H9 (cell line): ENCODE measurements at regions not wholly inside any gene's neighbourhood (a gene's known extent, or its start where the extent isn't known, plus 50 kb on each side); places are given as distances from the start of the nearest gene placed in this dataset.

Source experiments
- DNase-seq: peaks from one replicate; pipeline ENCODE4 v3.0.0-alpha.2; 2017
- H2AFZ ChIP-seq: one replicate; pipeline ENCODE4 v1.6.1; 2013; ENCODE audit warnings: mild to moderate bottlenecking, low read length, control low read depth, moderate library complexity
- H2AK5ac ChIP-seq: 2 replicates; pipeline ENCODE4 v1.6.1; 2013; ENCODE audit warnings: low read length, control low read depth, mixed read lengths; ENCODE audit not compliant: insufficient read length
- H2BK120ac ChIP-seq: one replicate; pipeline ENCODE4 v1.6.1; 2013; ENCODE audit warnings: low read depth, mild to moderate bottlenecking, low read length, control low read depth, inconsistent platforms; ENCODE audit not compliant: poor library complexity, severe bottlenecking
- H2BK12ac ChIP-seq: 2 replicates; pipeline ENCODE4 v1.6.1; 2013; ENCODE audit warnings: low read length, control low read depth, mixed read lengths, low read depth; ENCODE audit not compliant: insufficient read length
- H2BK15ac ChIP-seq: 2 replicates; pipeline ENCODE4 v1.6.1; 2013; ENCODE audit warnings: low read depth, low read length, control low read depth
- H2BK20ac ChIP-seq: one replicate; pipeline ENCODE4 v1.6.1; 2013; ENCODE audit warnings: low read depth, mild to moderate bottlenecking, low read length, control low read depth, inconsistent platforms; ENCODE audit not compliant: poor library complexity, severe bottlenecking
- H2BK5ac ChIP-seq: 2 replicates; pipeline ENCODE4 v1.6.1; 2013; ENCODE audit warnings: low read length, control low read depth, mixed read lengths; ENCODE audit not compliant: insufficient read length
- H3K14ac ChIP-seq: 2 replicates; pipeline ENCODE4 v1.6.1; 2013; ENCODE audit warnings: low read length, control low read depth; ENCODE audit not compliant: insufficient read depth
- H3K18ac ChIP-seq: 2 replicates; pipeline ENCODE4 v1.6.1; 2013; ENCODE audit warnings: low read depth, mild to moderate bottlenecking, mixed read lengths, low read length, control low read depth; ENCODE audit not compliant: insufficient read length
- H3K23ac ChIP-seq: 2 replicates; pipeline ENCODE4 v1.6.1; 2013; ENCODE audit warnings: low read length, control low read depth, mixed read lengths, low read depth; ENCODE audit not compliant: insufficient read length
- H3K23me2 ChIP-seq: 2 replicates; pipeline ENCODE4 v1.6.1; 2013; ENCODE audit warnings: low read depth, mild to moderate bottlenecking, mixed read lengths, low read length, control low read depth; ENCODE audit not compliant: insufficient read length, poor library complexity, severe bottlenecking
- H3K27ac ChIP-seq: 2 replicates; pipeline ENCODE4 v1.5.1; 2013; ENCODE audit warnings: low read length, control low read depth, mixed read lengths, low read depth; ENCODE audit not compliant: insufficient read length
- H3K27me3 ChIP-seq: 2 replicates; pipeline ENCODE4 v1.6.1; 2013; ENCODE audit warnings: low read length, control low read depth, inconsistent platforms; ENCODE audit not compliant: insufficient read depth
- H3K4ac ChIP-seq: 2 replicates; pipeline ENCODE4 v1.6.1; 2013; ENCODE audit warnings: low read depth, mild to moderate bottlenecking, control low read depth, inconsistent platforms, low read length, moderate library complexity
- H3K4me1 ChIP-seq: 2 replicates; pipeline ENCODE4 v1.6.1; 2013; ENCODE audit warnings: low read length, control low read depth, inconsistent platforms; ENCODE audit not compliant: insufficient read depth
- H3K4me2 ChIP-seq: 2 replicates; pipeline ENCODE4 v1.6.1; 2013; ENCODE audit warnings: low read length, control low read depth, mixed read lengths; ENCODE audit not compliant: insufficient read length, insufficient read depth
- H3K56ac ChIP-seq: 2 replicates; pipeline ENCODE4 v1.6.1; 2013; ENCODE audit warnings: low read depth, mild to moderate bottlenecking, mixed read lengths, low read length, control low read depth; ENCODE audit not compliant: insufficient read length
- H3K79me1 ChIP-seq: 2 replicates; pipeline ENCODE4 v1.6.1; 2013; ENCODE audit warnings: low read depth, mild to moderate bottlenecking, moderate library complexity, low read length, control low read depth, inconsistent platforms; ENCODE audit not compliant: insufficient read depth, poor library complexity, severe bottlenecking
- H3K79me2 ChIP-seq: 2 replicates; pipeline ENCODE4 v1.6.1; 2013; ENCODE audit warnings: low read length, control low read depth, inconsistent platforms; ENCODE audit not compliant: insufficient read depth
- H3K9ac ChIP-seq: 2 replicates; pipeline ENCODE4 v1.6.1; 2013; ENCODE audit warnings: low read length, control low read depth, mixed read lengths; ENCODE audit not compliant: insufficient read length; ENCODE audit errors: extremely low read depth
- H3K9me3 ChIP-seq: one replicate; pipeline ENCODE4 v1.6.1; 2013; ENCODE audit warnings: low read depth, low read length, inconsistent platforms; ENCODE audit not compliant: control insufficient read depth
- H3T11ph ChIP-seq: one replicate; pipeline ENCODE4 v1.6.1; 2013; ENCODE audit warnings: mild to moderate bottlenecking, low read length, control low read depth, inconsistent platforms
- H4K20me1 ChIP-seq: one replicate; pipeline ENCODE4 v1.6.1; 2013; ENCODE audit not compliant: control insufficient read depth, insufficient read length, insufficient read depth
- H4K5ac ChIP-seq: 2 replicates; pipeline ENCODE4 v1.6.1; 2013; ENCODE audit warnings: low read depth, mild to moderate bottlenecking, mixed read lengths, low read length, control low read depth; ENCODE audit not compliant: insufficient read length
- H4K8ac ChIP-seq: replicated peaks from 2 replicates; pipeline ENCODE4 v1.6.1; 2013; ENCODE audit warnings: low read length, control low read depth, mixed read lengths, low read depth; ENCODE audit not compliant: insufficient read length
- H4K91ac ChIP-seq: 2 replicates; pipeline ENCODE4 v1.6.1; 2013; ENCODE audit warnings: low read depth, mild to moderate bottlenecking, moderate library complexity, mixed read lengths, low read length, control low read depth; ENCODE audit not compliant: insufficient read length
- H3K27ac Mint-ChIP-seq, 3 experiments: 2 replicates in 2 of 3; 3 replicates in 1 of 3; pipeline ENCODE4 v1.8.0; 2020 to 2021; ENCODE audit warnings: mixed read lengths in 3 of 3, mild to moderate bottlenecking in 1 of 3, moderate library complexity in 1 of 3
- H3K27me3 Mint-ChIP-seq: 2 replicates; pipeline ENCODE4 v1.8.0; 2021; ENCODE audit warnings: low read depth, mild to moderate bottlenecking, moderate library complexity, mixed read lengths
- H3K36me3 Mint-ChIP-seq, 3 experiments: 2 replicates in 2 of 3; 3 replicates in 1 of 3; pipeline ENCODE4 v1.8.0; 2020 to 2021; ENCODE audit warnings: low read depth in 3 of 3, mixed read lengths in 3 of 3; ENCODE audit not compliant: insufficient read depth in 1 of 3
- H3K4me1 Mint-ChIP-seq, 2 experiments: 2 replicates each; pipeline ENCODE4 v1.8.0; 2020; ENCODE audit warnings: mixed read lengths in 2 of 2
- H3K4me3 Mint-ChIP-seq, 2 experiments: 2 replicates in 1 of 2; 3 replicates in 1 of 2; pipeline ENCODE4 v1.8.0; 2020 to 2021; ENCODE audit warnings: mild to moderate bottlenecking in 2 of 2, mixed read lengths in 2 of 2, moderate library complexity in 1 of 2
- H3K9me3 Mint-ChIP-seq, 2 experiments: 2 replicates in 1 of 2; 3 replicates in 1 of 2; pipeline ENCODE4 v1.8.0; 2020; ENCODE audit warnings: mild to moderate bottlenecking in 2 of 2, mixed read lengths in 2 of 2, moderate library complexity in 1 of 2
- WGBS: extraction: QIAGEN DNeasy Blood & Tissue Kit; methylation state at CpG from one replicate; pipeline ENCODE4 v1.1.7; 2013; ENCODE audit warnings: missing lambda C conversion rate, low lambda C conversion rate, mixed read lengths; ENCODE audit not compliant: insufficient read length; ENCODE audit errors: extremely low coverage; 5-methylcytosine and 5-hydroxymethylcytosine counted together
- TF ChIP-seq, protein P1 (sequence below): fragments of 200-600 bp; sonication (generic); conservative IDR thresholded peaks from 3 replicates; pipeline ENCODE4 v1.8.0; 2021; ENCODE audit warnings: antibody characterized with exemption, mild to moderate bottlenecking

DNA sequence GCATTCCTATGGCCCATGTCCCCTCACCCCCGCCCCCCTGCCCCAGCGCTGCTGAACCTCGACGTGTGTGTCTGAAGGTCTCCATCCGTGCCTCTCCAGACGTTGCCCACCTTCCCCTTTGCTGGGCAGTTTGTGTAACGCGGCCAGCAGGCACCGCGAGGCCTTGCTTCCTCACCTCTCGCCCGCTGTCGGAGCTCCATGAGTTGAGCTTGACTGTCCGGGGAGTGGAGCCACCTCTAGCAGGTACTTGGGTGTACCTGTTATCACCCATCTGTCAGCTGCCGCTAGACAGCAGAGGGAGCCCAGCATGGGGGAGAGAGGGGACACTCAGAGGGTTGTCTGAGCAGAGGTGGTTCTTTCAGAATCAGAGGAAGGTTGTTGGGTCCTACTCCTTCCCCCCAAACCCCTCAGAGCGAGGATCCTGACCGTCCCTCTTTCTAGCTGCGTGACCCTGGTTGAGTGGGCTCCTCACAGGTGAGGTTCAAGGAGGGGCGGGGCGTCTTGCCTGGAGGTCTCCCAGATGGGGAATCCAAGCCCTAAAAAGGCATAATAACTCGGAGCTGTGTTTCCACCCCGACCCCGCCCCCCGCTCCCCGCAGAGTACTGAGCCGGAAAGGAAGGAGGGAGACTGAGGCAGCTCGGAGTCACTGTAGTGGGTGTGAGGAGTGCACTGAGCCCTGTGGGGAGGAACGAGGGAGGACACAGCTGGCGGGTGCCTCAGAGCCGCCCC, 184.7 kb downstream of the C9orf50 start:
- no peak overlapping the region for H4K91ac ChIP-seq
- H3K14ac ChIP-seq: no peak overlapping the region
- Mint-ChIP-seq H3K9me3 (peaks cover 6 to 12% of the 10 kb centered on the region in 2 experiments; a peak in 3 of 5 replicates), H3K27ac (no peak overlapping the region), H3K27me3 (peaks cover 100% of the 10 kb centered on the region), H3K4me1 (peaks cover 29 to 47% of the 10 kb centered on the region in 2 experiments), H3K36me3 (no peaks in the 10 kb centered on the region; a peak in 1 of 7 replicates), H3K4me3 (peak overlapping the region; percentile 59 to 83; a peak in 4 of 5 replicates)
- H4K8ac ChIP-seq: no peak overlapping the region
- no peak overlapping the region for H3K27ac ChIP-seq
- H3K9me3 ChIP-seq: no peaks in the 10 kb centered on the region
- H4K5ac ChIP-seq: no peak overlapping the region
- H3T11ph ChIP-seq: no peak overlapping the region
- no peaks in the 10 kb centered on the region for H4K20me1 ChIP-seq
- H2BK12ac ChIP-seq: no peak overlapping the region
- H2BK20ac ChIP-seq: no peak overlapping the region
- H3K79me2 ChIP-seq: no peaks in the 10 kb centered on the region
- H3K27me3 ChIP-seq: peaks cover 39% of the 10 kb centered on the region
- H3K4me1 ChIP-seq: no peaks in the 10 kb centered on the region; the same call in 1 of the 2 replicates
- peak overlapping the region; percentile 87 for H3K4me2 ChIP-seq
- no peak overlapping the region for H2AFZ ChIP-seq
- H2BK120ac ChIP-seq: no peak overlapping the region
- DNase-seq: no peak
- H3K79me1 ChIP-seq: no peaks in the 10 kb centered on the region
- H2BK15ac ChIP-seq: no peak overlapping the region
- H2AK5ac ChIP-seq: no peak overlapping the region
- TF ChIP-seq, protein P1, sequence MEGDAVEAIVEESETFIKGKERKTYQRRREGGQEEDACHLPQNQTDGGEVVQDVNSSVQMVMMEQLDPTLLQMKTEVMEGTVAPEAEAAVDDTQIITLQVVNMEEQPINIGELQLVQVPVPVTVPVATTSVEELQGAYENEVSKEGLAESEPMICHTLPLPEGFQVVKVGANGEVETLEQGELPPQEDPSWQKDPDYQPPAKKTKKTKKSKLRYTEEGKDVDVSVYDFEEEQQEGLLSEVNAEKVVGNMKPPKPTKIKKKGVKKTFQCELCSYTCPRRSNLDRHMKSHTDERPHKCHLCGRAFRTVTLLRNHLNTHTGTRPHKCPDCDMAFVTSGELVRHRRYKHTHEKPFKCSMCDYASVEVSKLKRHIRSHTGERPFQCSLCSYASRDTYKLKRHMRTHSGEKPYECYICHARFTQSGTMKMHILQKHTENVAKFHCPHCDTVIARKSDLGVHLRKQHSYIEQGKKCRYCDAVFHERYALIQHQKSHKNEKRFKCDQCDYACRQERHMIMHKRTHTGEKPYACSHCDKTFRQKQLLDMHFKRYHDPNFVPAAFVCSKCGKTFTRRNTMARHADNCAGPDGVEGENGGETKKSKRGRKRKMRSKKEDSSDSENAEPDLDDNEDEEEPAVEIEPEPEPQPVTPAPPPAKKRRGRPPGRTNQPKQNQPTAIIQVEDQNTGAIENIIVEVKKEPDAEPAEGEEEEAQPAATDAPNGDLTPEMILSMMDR: no peak
- no peak overlapping the region for H3K23ac ChIP-seq
- H3K4ac ChIP-seq: no peak overlapping the region
- WGBS: no CpG with 5 or more reads among the region's 30 CpGs
- no peak overlapping the region for H3K18ac ChIP-seq
- peaks cover 11% of the 10 kb centered on the region for H3K23me2 ChIP-seq
- H2BK5ac ChIP-seq: no peak overlapping the region
- no peak overlapping the region for H3K9ac ChIP-seq
- H3K56ac ChIP-seq: no peak overlapping the region
